ENCODE measurements at regions not wholly inside any gene's neighbourhood (a gene's known extent, or its start where the extent isn't known, plus 50 kb on each side); places are given as distances from the start of the nearest gene placed in this dataset.

- DNase-seq (ENCODE audit: low spot score) (peak; percentile 56), ATAC-seq (peak; percentile 61)
- Mint-ChIP-seq H3K27me3 (ENCODE audit: insufficient read depth, low read depth, poor library complexity) (no peaks in the 10 kb centered on the region), H3K36me3 (ENCODE audit: low read depth) (peaks cover 13% of the 10 kb centered on the region; the same call in 2 of the 3 replicates), H3K4me1 (no peaks in the 10 kb centered on the region; the same call in 2 of the 3 replicates), H3K27ac (no peak overlapping the region), H3K9me3 (peaks cover 24% of the 10 kb centered on the region), H3K4me3 (no peak overlapping the region)
- H2AFZ ChIP-seq = no peak overlapping the region
- no peak overlapping the region for H3K4me2 ChIP-seq
- H3K4me3 ChIP-seq = no peak overlapping the region
- no peaks in the 10 kb centered on the region for H3K4me1 ChIP-seq (ENCODE audit: insufficient read depth)
- H3K27ac ChIP-seq (ENCODE audit: low read depth) = no peak overlapping the region
- no peaks in the 10 kb centered on the region for H3K36me3 ChIP-seq (ENCODE audit: insufficient read depth)
- TF ChIP-seq ZNF462 (CRISPR knock-in tag; IDR thresholded peaks at IDR 0.05) (no peak), CTCF (conservative IDR thresholded peaks at IDR 0.05; ENCODE audit: low read depth in 2 of 2) (peak; percentile 66 to 78)
- no peaks in the 10 kb centered on the region for H3K27me3 ChIP-seq (ENCODE audit: insufficient read depth)
- H4K20me1 ChIP-seq (replicated peaks; ENCODE audit: insufficient read depth) = no peaks in the 10 kb centered on the region
- H3F3A ChIP-seq (replicated peaks; ENCODE audit: low read depth) = no peaks in the 10 kb centered on the region
- H3K79me2 ChIP-seq (replicated peaks; ENCODE audit: insufficient read depth) = no peaks in the 10 kb centered on the region
- no peaks in the 10 kb centered on the region for H3K9me2 ChIP-seq (ENCODE audit: insufficient read depth)
Measured at GRCh38 chr20:7161690-7162089, 394.2 kb downstream of the BMP2 start.

GRCh38 chr20:7171911-7172310 lies 404.4 kb downstream of the BMP2 start:
- H3K9me3 Mint-ChIP-seq = peaks cover 10% of the 10 kb centered on the region
- peaks cover 6% of the 10 kb centered on the region; the same call in 1 of the 2 replicates for H3K4me1 ChIP-seq (ENCODE audit: insufficient read depth)
- DNase-seq (ENCODE audit: low spot score) = peak; percentile 19

More at GRCh38 chr20:7171911-7172310, 404.4 kb downstream of the BMP2 start:
- Histone ChIP-seq H3K27me3 (ENCODE audit: insufficient read depth) (no peaks in the 10 kb centered on the region), H3K4me3 (no peak overlapping the region), H3F3A (replicated peaks; ENCODE audit: low read depth) (no peaks in the 10 kb centered on the region), H3K27ac (ENCODE audit: low read depth) (no peak overlapping the region), H4K20me1 (replicated peaks; ENCODE audit: insufficient read depth) (no peaks in the 10 kb centered on the region), H3K79me2 (replicated peaks; ENCODE audit: insufficient read depth) (no peaks in the 10 kb centered on the region), H3K36me3 (ENCODE audit: insufficient read depth) (no peaks in the 10 kb centered on the region), H3K4me2 (no peak overlapping the region), H2AFZ (peak overlapping the region; percentile 85; the same call in 1 of the 2 replicates), H3K9me2 (ENCODE audit: insufficient read depth) (no peaks in the 10 kb centered on the region)
- H3K27ac Mint-ChIP-seq = 0 out of 2 replicates have a peak overlapping the region, but pooled peaks have one; percentile 4
- peaks cover 4% of the 10 kb centered on the region for H3K4me1 Mint-ChIP-seq
- TF ChIP-seq STAT1 (IDR thresholded peaks at IDR 0.05; ENCODE audit: unreplicated experiment) (no peak), JUNB (IDR thresholded peaks at IDR 0.05; ENCODE audit: unreplicated experiment) (no peak), POLR2AphosphoS5 (IDR thresholded peaks at IDR 0.05; ENCODE audit: low read depth) (no peak)
- peak; percentile 21; the same call in 2 of the 3 replicates for ATAC-seq
- no peak overlapping the region for H3K4me3 Mint-ChIP-seq
- H3K36me3 Mint-ChIP-seq (ENCODE audit: low read depth) = peaks cover 7% of the 10 kb centered on the region; the same call in 2 of the 3 replicates
- H3K27me3 Mint-ChIP-seq (ENCODE audit: insufficient read depth, low read depth, poor library complexity) = no peaks in the 10 kb centered on the region

All from GM23338 (cell line).